CD4-positive, alpha-beta memory T cell (primary cell): ENCODE measurements at regions not wholly inside any gene's neighbourhood (a gene's known extent, or its start where the extent isn't known, plus 50 kb on each side); places are given as distances from the start of the nearest gene placed in this dataset.
"Not testable (repeated sequence)": the region's sequence is repeated elsewhere in the genome, so short reads cannot be mapped to it uniquely, and the experiment has no call there.

Experiments
- CTCF ChIA-PET: fragments of 350-600 bp; sonication (Branson Sonifier 250); formaldehyde crosslinking; loops from one replicate; lab custom pipeline; 2021; ENCODE audit warnings: inconsistent platforms; ENCODE audit not compliant: partially characterized antibody; lab: Charles Lee
- POLR2A ChIA-PET: fragments of 350-600 bp; sonication (Branson Sonifier 250); formaldehyde crosslinking; loops from one replicate; lab custom pipeline; 2021; ENCODE audit not compliant: partially characterized antibody; lab: Charles Lee
- DNase-seq, 5 donors: peaks; one replicate each; pipeline versions ENCODE4 v3.0.0 to v3.0.0-alpha.2; 2020 to 2022; ENCODE audit warnings: mixed read lengths in 1 of 5
- H3K27ac ChIP-seq: one replicate; pipeline ENCODE4 v1.7.0; 2013; ENCODE audit warnings: low read depth, low read length
- H3K27me3 ChIP-seq: 2 replicates; pipeline ENCODE4 v1.7.0; 2013; ENCODE audit warnings: mild to moderate bottlenecking, low read length, moderate library complexity; ENCODE audit not compliant: insufficient read depth
- H3K36me3 ChIP-seq: 2 replicates; pipeline ENCODE4 v1.7.0; 2013; ENCODE audit warnings: mild to moderate bottlenecking, low read length, moderate library complexity; ENCODE audit not compliant: insufficient read depth
- H3K4me1 ChIP-seq: 2 replicates; pipeline ENCODE4 v1.7.0; 2013; ENCODE audit warnings: mild to moderate bottlenecking, low read length, moderate library complexity; ENCODE audit not compliant: insufficient read depth
- H3K4me3 ChIP-seq, 2 donors: one replicate each; pipeline ENCODE4 v1.7.0; 2013; ENCODE audit warnings: low read length in 2 of 2, mild to moderate bottlenecking in 1 of 2
- H3K9me3 ChIP-seq, 2 donors: one replicate each; pipeline ENCODE4 v1.7.0; 2013; ENCODE audit warnings: low read length in 2 of 2, control low read depth in 1 of 2; ENCODE audit not compliant: control insufficient read depth in 1 of 2
- H3K27ac Mint-ChIP-seq, 7 donors: one replicate each; pipeline ENCODE4 v1.8.0; 2020 to 2021; ENCODE audit warnings: mixed read lengths in 7 of 7, mild to moderate bottlenecking in 6 of 7, inconsistent platforms in 3 of 7, moderate library complexity in 3 of 7
- H3K27me3 Mint-ChIP-seq, 2 donors: one replicate each; pipeline ENCODE4 v1.8.0; 2020 to 2021; ENCODE audit warnings: mixed read lengths in 2 of 2
- H3K36me3 Mint-ChIP-seq, 2 donors: one replicate each; pipeline ENCODE4 v1.8.0; 2020 to 2021; ENCODE audit warnings: mixed read lengths in 2 of 2, inconsistent platforms in 1 of 2, mild to moderate bottlenecking in 1 of 2
- H3K4me1 Mint-ChIP-seq, 4 donors: one replicate each; pipeline ENCODE4 v1.8.0; 2020 to 2021; ENCODE audit warnings: mixed read lengths in 4 of 4, mild to moderate bottlenecking in 1 of 4
- H3K4me3 Mint-ChIP-seq, 8 donors: one replicate each; pipeline ENCODE4 v1.8.0; 2020 to 2021; ENCODE audit warnings: mixed read lengths in 8 of 8, mild to moderate bottlenecking in 7 of 8, moderate library complexity in 6 of 8, inconsistent platforms in 3 of 8
- H3K9me3 Mint-ChIP-seq, 8 donors: one replicate each; pipeline ENCODE4 v1.8.0; 2020 to 2021; ENCODE audit warnings: mixed read lengths in 8 of 8, mild to moderate bottlenecking in 5 of 8, inconsistent platforms in 3 of 8, moderate library complexity in 1 of 8
- intact Hi-C: fragments of 100-400 bp; cut with micrococcal nuclease; formaldehyde crosslinking; loops from one replicate; pipeline ENCODE4 v1.15.1; 2023

DNA sequence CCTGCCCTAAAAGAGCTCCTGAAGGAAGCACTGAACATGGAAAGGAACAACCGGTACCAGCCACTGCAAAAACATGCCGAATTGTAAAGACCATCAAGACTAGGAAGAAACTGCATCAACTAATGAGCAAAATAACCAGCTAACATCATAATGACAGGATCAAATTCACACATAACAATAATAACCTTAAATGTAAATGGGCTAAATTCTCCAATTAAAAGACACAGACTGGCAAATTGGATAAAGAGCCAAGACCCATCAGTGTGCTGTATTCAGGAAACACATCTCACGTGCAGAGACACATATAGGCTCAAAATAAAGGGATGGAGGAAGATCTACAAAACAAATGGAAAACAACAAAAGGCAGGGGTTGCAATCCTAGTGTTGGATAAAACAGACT lies 117.1 kb upstream of the ABI3BP start:
- H3K4me1 ChIP-seq, H3K27me3 ChIP-seq, CTCF ChIA-PET, H3K36me3 ChIP-seq, H3K27ac Mint-ChIP-seq, H3K27me3 Mint-ChIP-seq, H3K36me3 Mint-ChIP-seq, intact Hi-C loops, H3K27ac ChIP-seq, DNase-seq, H3K4me1 Mint-ChIP-seq, H3K9me3 ChIP-seq, H3K4me3 Mint-ChIP-seq, H3K4me3 ChIP-seq, POLR2A ChIA-PET: not testable (repeated sequence)
- H3K9me3 Mint-ChIP-seq = peaks cover 0 to 26% (median 9%) of the 10 kb centered on the region in 8 donors

- Histone ChIP-seq H3K36me3 (no peaks in the 10 kb centered on the region), H3K9me3 (no peaks in the 10 kb centered on the region), H3K27me3 (peaks cover 3% of the 10 kb centered on the region), H3K27ac (no peak overlapping the region), H3K4me3 (no peak overlapping the region), H3K4me1 (no peaks in the 10 kb centered on the region)
- peaks cover 0 to 4% (median under 1%) of the 10 kb centered on the region in 8 donors for H3K9me3 Mint-ChIP-seq
- DNase-seq = no peak
- no peak overlapping the region for H3K27ac Mint-ChIP-seq
- POLR2A ChIA-PET = no interaction called here
- CTCF ChIA-PET = no interaction called here
- H3K27me3 Mint-ChIP-seq = peaks cover 8 to 10% of the 10 kb centered on the region in 2 donors
- no peaks in the 10 kb centered on the region for H3K4me1 Mint-ChIP-seq
- no peak overlapping the region for H3K4me3 Mint-ChIP-seq
- no peaks in the 10 kb centered on the region for H3K36me3 Mint-ChIP-seq
- intact Hi-C loops = no loop called here
Observed at GRCh38 chr3:101104321-101104720, 111.1 kb upstream of the ABI3BP start.

GRCh38 chr3:101102678-101103296 lies 109.6 kb upstream of the ABI3BP start:
- H3K4me1 ChIP-seq = no peaks in the 10 kb centered on the region
- no peak for DNase-seq
- H3K4me3 ChIP-seq = no peak overlapping the region
- no peak overlapping the region for H3K27ac ChIP-seq
- CTCF ChIA-PET = no interaction called here
- Mint-ChIP-seq H3K4me3 (no peak overlapping the region), H3K36me3 (no peaks in the 10 kb centered on the region), H3K27ac (no peak overlapping the region), H3K4me1 (no peaks in the 10 kb centered on the region), H3K9me3 (peaks cover 0 to 1% (median 0%) of the 10 kb centered on the region in 8 donors), H3K27me3 (peaks cover 14 to 15% of the 10 kb centered on the region in 2 donors)
- POLR2A ChIA-PET = no interaction called here
- peaks cover 5% of the 10 kb centered on the region for H3K27me3 ChIP-seq
- no peaks in the 10 kb centered on the region for H3K9me3 ChIP-seq
- intact Hi-C loops = no loop called here
- no peaks in the 10 kb centered on the region for H3K36me3 ChIP-seq

GRCh38 chr3:101100361-101101009 lies 107.3 kb upstream of the ABI3BP start:
- Mint-ChIP-seq H3K27me3 (peaks cover 14 to 15% of the 10 kb centered on the region in 2 donors), H3K4me3 (no peak overlapping the region), H3K9me3 (no peaks in the 10 kb centered on the region), H3K4me1 (no peaks in the 10 kb centered on the region), H3K27ac (no peak overlapping the region), H3K36me3 (no peaks in the 10 kb centered on the region)
- H3K27ac ChIP-seq = no peak overlapping the region
- no peaks in the 10 kb centered on the region for H3K4me1 ChIP-seq
- no peaks in the 10 kb centered on the region for H3K9me3 ChIP-seq
- CTCF ChIA-PET = no interaction called here
- POLR2A ChIA-PET = no interaction called here
- H3K36me3 ChIP-seq = no peaks in the 10 kb centered on the region
- H3K27me3 ChIP-seq = peaks cover 5% of the 10 kb centered on the region
- H3K4me3 ChIP-seq = no peak overlapping the region
- no peak for DNase-seq
- intact Hi-C loops = no loop called here

- CTCF ChIA-PET = no interaction called here
- POLR2A ChIA-PET = no interaction called here
- intact Hi-C loops = no loop called here
Observed at GRCh38 chr3:101099791-101100190, 106.6 kb upstream of the ABI3BP start.

DNA sequence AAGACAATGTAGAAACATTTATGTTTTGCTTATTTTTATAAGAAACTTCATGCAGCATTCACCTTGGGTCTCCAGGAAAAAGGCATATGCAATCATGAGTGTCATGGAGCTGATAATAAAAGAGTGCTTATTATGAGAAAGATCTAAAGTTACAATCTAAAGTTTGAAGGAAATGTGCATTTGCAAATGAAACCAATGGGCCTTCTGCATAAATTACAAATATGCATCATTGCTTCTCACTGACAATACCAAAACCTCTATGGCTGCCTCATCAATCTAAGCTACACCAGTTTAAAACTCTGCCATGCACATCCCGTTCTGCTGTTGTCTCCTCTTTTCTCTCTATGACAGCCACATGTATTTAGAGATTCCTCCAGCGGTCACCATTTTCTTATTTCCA lies 103.2 kb upstream of the ABI3BP start:
- H3K36me3 Mint-ChIP-seq = no peaks in the 10 kb centered on the region
- peaks cover 5% of the 10 kb centered on the region for H3K27me3 ChIP-seq
- H3K27ac ChIP-seq = no peak overlapping the region
- H3K9me3 Mint-ChIP-seq = no peaks in the 10 kb centered on the region
- H3K27ac Mint-ChIP-seq = no peak overlapping the region
- H3K27me3 Mint-ChIP-seq = peaks cover 11 to 12% of the 10 kb centered on the region in 2 donors
- H3K4me3 Mint-ChIP-seq = no peak overlapping the region
- ChIA-PET POLR2A (no interaction called here), CTCF (no interaction called here)
- no peaks in the 10 kb centered on the region for H3K9me3 ChIP-seq
- no peaks in the 10 kb centered on the region for H3K4me1 ChIP-seq
- no peak for DNase-seq
- no peak overlapping the region for H3K4me3 ChIP-seq
- intact Hi-C loops = no loop called here
- no peaks in the 10 kb centered on the region for H3K36me3 ChIP-seq
- H3K4me1 Mint-ChIP-seq = no peaks in the 10 kb centered on the region

More at GRCh38 chr3:101099791-101100190, 106.6 kb upstream of the ABI3BP start:
- Mint-ChIP-seq H3K27me3 (peaks cover 13 to 14% of the 10 kb centered on the region in 2 donors), H3K36me3 (no peaks in the 10 kb centered on the region), H3K9me3 (no peaks in the 10 kb centered on the region), H3K4me3 (no peak overlapping the region), H3K4me1 (no peaks in the 10 kb centered on the region), H3K27ac (no peak overlapping the region)
- Histone ChIP-seq H3K27me3 (peaks cover 5% of the 10 kb centered on the region), H3K9me3 (no peaks in the 10 kb centered on the region), H3K4me1 (no peaks in the 10 kb centered on the region), H3K27ac (no peak overlapping the region), H3K4me3 (no peak overlapping the region), H3K36me3 (no peaks in the 10 kb centered on the region)
- DNase-seq = no peak

- Histone ChIP-seq H3K27ac (no peak overlapping the region), H3K36me3 (no peaks in the 10 kb centered on the region), H3K4me3 (no peak overlapping the region), H3K27me3 (peaks cover 5% of the 10 kb centered on the region), H3K9me3 (no peaks in the 10 kb centered on the region), H3K4me1 (no peaks in the 10 kb centered on the region)
- intact Hi-C loops = no loop called here
- H3K4me1 Mint-ChIP-seq = no peaks in the 10 kb centered on the region
- no peak overlapping the region for H3K27ac Mint-ChIP-seq
- ChIA-PET CTCF (no interaction called here), POLR2A (no interaction called here)
- peaks cover 11 to 12% of the 10 kb centered on the region in 2 donors for H3K27me3 Mint-ChIP-seq
- H3K36me3 Mint-ChIP-seq = no peaks in the 10 kb centered on the region
- H3K9me3 Mint-ChIP-seq = no peaks in the 10 kb centered on the region
- no peak for DNase-seq
- H3K4me3 Mint-ChIP-seq = no peak overlapping the region
Observed at GRCh38 chr3:101095693-101096430, 102.6 kb upstream of the ABI3BP start.
